ENCODE measurements at regions not wholly inside any gene's neighbourhood (a gene's known extent, or its start where the extent isn't known, plus 50 kb on each side); places are given as distances from the start of the nearest gene placed in this dataset.

DNA sequence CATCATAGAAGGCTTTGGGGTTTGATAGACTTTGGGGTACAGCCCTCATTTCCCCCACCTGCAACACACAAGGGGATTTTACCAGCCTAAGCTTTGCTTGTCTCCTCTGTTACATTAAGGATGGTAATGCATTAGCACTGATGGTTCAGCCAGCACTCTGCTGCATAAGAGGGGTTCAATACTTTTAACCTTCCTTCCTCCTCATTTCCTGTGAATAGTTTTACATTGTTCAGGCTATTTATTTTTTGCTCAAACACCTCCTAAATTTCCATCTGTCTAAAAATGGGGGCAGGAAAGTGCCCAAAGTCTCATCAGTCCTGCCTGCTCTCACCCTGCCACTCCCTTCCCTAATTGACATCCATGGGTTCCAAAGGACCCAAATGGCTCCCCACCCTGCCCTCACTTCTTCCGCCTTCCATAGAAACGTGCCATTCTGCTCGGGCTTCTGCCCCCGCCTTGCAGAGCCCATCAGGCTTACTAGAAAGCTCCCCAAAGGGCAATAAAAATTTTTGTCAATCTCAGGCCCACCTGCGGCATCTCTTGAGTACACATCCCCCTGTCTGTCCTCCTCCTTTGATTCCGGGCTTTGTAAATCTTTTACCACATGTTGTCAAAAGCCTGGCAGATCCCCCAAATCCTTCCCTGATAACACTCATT is 239.5 kb upstream of the SLC24A2 start:
- intact Hi-C loops (cut with micrococcal nuclease), result no loop called here
- ATAC-seq (ENCODE audit: low read depth) (no peak), DNase-seq (no peak)
- TF ChIP-seq, protein P1, sequence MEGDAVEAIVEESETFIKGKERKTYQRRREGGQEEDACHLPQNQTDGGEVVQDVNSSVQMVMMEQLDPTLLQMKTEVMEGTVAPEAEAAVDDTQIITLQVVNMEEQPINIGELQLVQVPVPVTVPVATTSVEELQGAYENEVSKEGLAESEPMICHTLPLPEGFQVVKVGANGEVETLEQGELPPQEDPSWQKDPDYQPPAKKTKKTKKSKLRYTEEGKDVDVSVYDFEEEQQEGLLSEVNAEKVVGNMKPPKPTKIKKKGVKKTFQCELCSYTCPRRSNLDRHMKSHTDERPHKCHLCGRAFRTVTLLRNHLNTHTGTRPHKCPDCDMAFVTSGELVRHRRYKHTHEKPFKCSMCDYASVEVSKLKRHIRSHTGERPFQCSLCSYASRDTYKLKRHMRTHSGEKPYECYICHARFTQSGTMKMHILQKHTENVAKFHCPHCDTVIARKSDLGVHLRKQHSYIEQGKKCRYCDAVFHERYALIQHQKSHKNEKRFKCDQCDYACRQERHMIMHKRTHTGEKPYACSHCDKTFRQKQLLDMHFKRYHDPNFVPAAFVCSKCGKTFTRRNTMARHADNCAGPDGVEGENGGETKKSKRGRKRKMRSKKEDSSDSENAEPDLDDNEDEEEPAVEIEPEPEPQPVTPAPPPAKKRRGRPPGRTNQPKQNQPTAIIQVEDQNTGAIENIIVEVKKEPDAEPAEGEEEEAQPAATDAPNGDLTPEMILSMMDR (IDR thresholded peaks at IDR 0.05), result no peak
- H3K4me3 Mint-ChIP-seq, result no peak overlapping the region
- peaks cover 10% of the 10 kb centered on the region for H3K4me1 Mint-ChIP-seq
- ChIA-PET POLR2A (no interaction called here), CTCF (no interaction called here)
- H3K27ac Mint-ChIP-seq, result no peak overlapping the region
- peaks cover 5% of the 10 kb centered on the region for H3K27me3 Mint-ChIP-seq
- no peaks in the 10 kb centered on the region for H3K36me3 Mint-ChIP-seq (ENCODE audit: low read depth)
- no peaks in the 10 kb centered on the region for H3K9me3 Mint-ChIP-seq

DNA sequence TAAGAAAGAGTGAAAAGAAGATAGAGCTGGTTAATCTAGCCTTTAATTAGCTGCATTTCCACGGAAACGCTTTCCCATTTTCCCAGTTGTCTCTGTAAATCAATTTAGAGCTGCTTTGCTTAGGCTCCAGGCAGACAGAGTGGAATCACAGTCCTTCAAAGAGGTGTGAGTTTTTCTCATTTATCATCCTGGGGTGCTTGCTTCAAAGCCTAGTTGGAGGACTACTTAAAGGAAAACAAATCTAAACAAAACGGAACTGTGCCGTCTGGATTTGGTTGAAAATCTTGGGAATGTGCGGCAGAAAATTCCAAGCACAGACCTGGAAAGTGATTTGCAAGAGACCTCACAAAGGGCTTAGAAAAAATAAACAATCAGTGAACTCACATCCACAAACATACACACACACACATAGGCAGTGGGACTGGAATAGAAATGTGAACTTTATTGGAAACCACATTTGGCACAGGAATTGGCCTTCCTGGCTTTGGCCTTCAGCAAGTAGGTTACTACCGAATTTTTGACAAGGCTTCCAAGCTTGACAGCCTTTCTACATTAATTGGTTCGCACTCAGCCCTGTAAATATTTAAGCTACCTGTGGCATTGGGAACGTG is 235.2 kb upstream of the SLC24A2 start:
- intact Hi-C loops (cut with micrococcal nuclease), result no loop called here
- H3K9me3 Mint-ChIP-seq, result no peaks in the 10 kb centered on the region
- no peaks in the 10 kb centered on the region for H3K36me3 Mint-ChIP-seq (ENCODE audit: low read depth)
- H3K27me3 Mint-ChIP-seq, result peaks cover 3% of the 10 kb centered on the region
- H3K4me3 Mint-ChIP-seq, result no peak overlapping the region
- H3K27ac Mint-ChIP-seq, result no peak overlapping the region
- ChIA-PET POLR2A (no interaction called here), CTCF (no interaction called here)
- ATAC-seq (ENCODE audit: low read depth), result no peak
- TF ChIP-seq, protein P1 (IDR thresholded peaks at IDR 0.05), result no peak
- H3K4me1 Mint-ChIP-seq, result no peaks in the 10 kb centered on the region
- DNase-seq, result no peak

DNA sequence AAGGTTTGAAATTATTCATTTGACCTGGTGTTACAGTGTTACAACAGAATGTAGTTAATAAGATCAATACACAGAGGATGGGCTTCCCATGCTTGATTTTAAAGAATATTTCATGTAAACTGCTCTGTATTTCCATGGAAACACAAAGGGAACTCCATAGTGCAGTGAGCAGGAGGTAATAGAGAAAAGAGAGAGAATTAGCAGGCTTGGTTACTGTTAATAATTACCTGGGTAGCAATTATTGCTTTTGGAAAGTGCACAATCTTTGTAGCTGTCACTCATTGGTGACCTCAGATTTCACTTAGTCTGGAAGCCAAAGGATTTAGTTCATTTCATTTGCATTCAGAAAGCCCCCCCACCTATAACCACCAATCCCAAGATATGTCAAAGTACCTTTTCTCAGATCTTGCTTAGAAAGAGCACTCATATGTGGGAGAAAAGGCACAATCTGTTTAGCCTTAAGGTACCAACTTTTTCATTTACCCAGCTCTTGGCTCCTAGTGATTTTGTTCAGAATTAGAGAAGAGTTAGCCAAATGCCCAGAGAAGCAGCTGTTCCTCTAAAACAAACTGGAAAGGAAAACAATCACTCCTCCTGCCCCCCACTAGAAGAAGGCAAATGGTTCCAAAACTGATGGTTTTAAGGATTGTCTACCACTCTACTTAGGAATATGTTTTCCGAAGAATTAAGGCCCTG is 234.5 kb upstream of the SLC24A2 start:
- no peaks in the 10 kb centered on the region for H3K36me3 Mint-ChIP-seq (ENCODE audit: low read depth)
- no peak overlapping the region for H3K27ac Mint-ChIP-seq
- intact Hi-C loops (cut with micrococcal nuclease), result no loop called here
- no peaks in the 10 kb centered on the region for H3K9me3 Mint-ChIP-seq
- no peak overlapping the region for H3K4me3 Mint-ChIP-seq
- H3K4me1 Mint-ChIP-seq, result no peaks in the 10 kb centered on the region
- DNase-seq, result no peak
- peaks cover 3% of the 10 kb centered on the region for H3K27me3 Mint-ChIP-seq
- ATAC-seq (ENCODE audit: low read depth), result no peak
- ChIA-PET CTCF (no interaction called here), POLR2A (no interaction called here)
- TF ChIP-seq, protein P1 (IDR thresholded peaks at IDR 0.05), result no peak

DNA sequence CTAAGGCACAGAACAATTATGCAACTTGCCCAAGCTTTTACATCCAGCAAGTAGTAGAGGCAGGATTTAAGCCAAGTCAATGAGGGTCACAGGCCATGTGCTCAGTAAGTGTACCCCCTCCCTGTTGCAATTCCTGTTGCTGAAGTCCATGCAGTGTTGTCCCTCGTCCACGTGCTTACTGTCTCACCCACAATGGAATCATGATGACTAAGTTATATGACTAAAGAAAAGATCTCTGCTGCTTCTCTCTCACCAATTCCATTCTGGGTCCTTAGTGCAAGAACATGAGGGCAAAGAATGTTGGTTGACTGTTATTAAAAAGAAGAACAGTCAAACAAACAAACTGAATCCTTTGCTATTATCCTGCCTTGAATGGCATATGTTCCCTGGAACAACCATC is 233.6 kb upstream of the SLC24A2 start:
- POLR2A ChIA-PET, result no interaction called here
- no peaks in the 10 kb centered on the region for H3K9me3 Mint-ChIP-seq
- CTCF ChIA-PET, result no interaction called here
- H3K4me1 Mint-ChIP-seq, result no peaks in the 10 kb centered on the region
- H3K27ac Mint-ChIP-seq, result no peak overlapping the region
- TF ChIP-seq, protein P1 (IDR thresholded peaks at IDR 0.05), result no peak
- H3K27me3 Mint-ChIP-seq, result peaks cover 3% of the 10 kb centered on the region
- ATAC-seq (ENCODE audit: low read depth) (no peak), DNase-seq (no peak)
- H3K4me3 Mint-ChIP-seq, result no peak overlapping the region
- intact Hi-C loops (cut with micrococcal nuclease), result no loop called here
- H3K36me3 Mint-ChIP-seq (ENCODE audit: low read depth), result no peaks in the 10 kb centered on the region

DNA sequence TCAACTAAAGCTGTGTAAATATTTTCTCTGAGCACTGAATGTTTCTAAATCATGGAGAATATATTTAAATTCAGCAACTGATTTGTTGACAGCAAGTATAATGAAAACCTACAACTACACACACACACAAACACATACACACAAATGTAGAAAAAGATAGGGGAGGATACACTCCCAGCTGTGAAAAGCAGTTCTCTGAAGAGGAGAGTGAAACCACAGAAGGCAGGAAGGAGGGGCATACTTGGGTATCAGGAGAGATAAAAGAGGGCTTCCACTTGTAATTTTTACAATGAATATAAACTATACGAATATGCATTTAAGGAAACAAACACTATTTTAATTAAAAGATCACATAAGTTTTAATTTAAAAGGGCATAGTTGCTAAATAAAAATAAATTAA is 227.8 kb upstream of the SLC24A2 start:
- H3K27me3 Mint-ChIP-seq, result no peaks in the 10 kb centered on the region
- H3K4me1 Mint-ChIP-seq, result peaks cover 7% of the 10 kb centered on the region
- no peaks in the 10 kb centered on the region for H3K9me3 Mint-ChIP-seq
- no peak for DNase-seq
- no peak overlapping the region for H3K4me3 Mint-ChIP-seq
- ChIA-PET POLR2A (no interaction called here), CTCF (no interaction called here)
- H3K27ac Mint-ChIP-seq, result no peak overlapping the region
- no peaks in the 10 kb centered on the region for H3K36me3 Mint-ChIP-seq (ENCODE audit: low read depth)
- no peak for ATAC-seq (ENCODE audit: low read depth)
- TF ChIP-seq, protein P1 (IDR thresholded peaks at IDR 0.05), result no peak
- intact Hi-C loops (cut with micrococcal nuclease), result no loop called here
